ENCODE measurements at regions not wholly inside any gene's neighbourhood (a gene's known extent, or its start where the extent isn't known, plus 50 kb on each side); places are given as distances from the start of the nearest gene placed in this dataset.

DNA sequence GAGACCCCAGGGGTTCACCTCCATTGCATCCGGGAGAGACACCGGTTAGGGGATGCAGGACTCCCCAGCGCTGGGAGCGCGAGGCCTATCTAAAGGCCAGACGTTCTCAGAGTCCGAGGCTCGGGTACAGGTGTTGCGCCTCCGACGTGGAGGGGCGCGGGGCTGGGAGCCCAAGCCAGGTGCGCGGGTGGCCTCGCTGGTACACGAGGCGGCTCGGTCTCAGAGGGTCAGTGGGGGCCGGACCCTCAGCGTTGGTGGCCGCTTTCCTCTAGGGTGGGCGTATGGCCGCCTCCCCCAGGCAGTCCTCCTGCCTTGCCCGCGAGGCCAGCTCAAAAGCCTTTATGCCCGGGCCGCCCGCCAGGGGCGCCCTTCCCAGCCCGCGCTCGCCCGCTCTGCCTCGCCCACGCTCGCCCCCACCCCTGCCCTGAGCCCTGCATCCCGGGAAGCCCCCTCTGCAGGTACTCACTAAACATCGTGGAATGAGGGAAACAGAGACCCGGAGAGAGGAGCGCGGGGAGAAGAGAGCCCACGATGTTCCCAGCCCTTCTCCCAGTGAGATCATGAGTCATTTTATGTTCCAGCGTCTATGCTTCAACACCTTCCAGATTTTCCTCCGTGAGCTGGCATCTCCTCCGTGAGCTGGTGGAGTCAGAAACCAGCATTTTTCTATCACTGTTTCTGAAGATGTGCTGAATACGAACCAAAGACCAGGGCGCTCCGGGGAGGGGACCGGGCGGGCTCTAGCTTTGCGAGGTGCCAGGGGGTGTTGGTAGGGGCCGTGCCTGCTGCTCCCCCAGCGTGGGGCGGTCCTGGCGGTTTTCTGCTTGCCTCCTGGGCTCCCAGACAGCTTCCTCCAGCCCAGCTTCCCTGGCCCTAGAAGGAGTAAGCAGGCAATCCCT is 73.8 kb downstream of the DIO3 start:
- TF ChIP-seq POLR2AphosphoS5 (IDR thresholded peaks at IDR 0.05; ENCODE audit: low read depth, low read length) (no peak), TAF1 (IDR thresholded peaks at IDR 0.05; ENCODE audit: low read depth, low read length) (no peak), PAX5 (IDR thresholded peaks at IDR 0.05; ENCODE audit: insufficient read depth, low read length, severe bottlenecking) (no peak), POLR2A (IDR thresholded peaks at IDR 0.05; ENCODE audit: low read depth, low read length) (no peak), SPI1 (IDR thresholded peaks at IDR 0.05; ENCODE audit: low read depth, low read length) (no peak), POU2F2 (IDR thresholded peaks at IDR 0.05; ENCODE audit: low read depth, low read length) (no peak)

Measured in GM12891 (cell line).